ENCODE measurements at regions not wholly inside any gene's neighbourhood (a gene's known extent, or its start where the extent isn't known, plus 50 kb on each side); places are given as distances from the start of the nearest gene placed in this dataset.

DNA sequence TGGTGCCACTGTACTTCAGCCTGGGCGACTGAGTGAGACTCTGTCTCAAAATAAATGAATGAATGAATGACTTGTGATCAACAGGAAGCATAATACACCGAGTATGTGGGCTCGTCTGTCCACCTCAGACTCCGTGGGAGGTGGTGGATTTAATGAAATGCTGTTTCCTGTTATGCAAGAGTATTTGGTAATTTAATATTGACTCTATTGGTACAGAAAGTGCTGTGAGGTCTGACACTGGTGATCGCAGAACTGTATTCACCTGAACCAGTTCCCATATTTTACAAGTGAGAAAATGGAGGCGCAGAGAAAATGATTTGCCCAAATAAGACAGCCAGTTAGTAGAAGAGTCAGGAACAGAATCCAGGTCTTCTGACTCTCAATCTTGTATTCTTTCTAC lies 423.3 kb downstream of the RAPGEF2 start:
- TF ChIP-seq, protein P1, sequence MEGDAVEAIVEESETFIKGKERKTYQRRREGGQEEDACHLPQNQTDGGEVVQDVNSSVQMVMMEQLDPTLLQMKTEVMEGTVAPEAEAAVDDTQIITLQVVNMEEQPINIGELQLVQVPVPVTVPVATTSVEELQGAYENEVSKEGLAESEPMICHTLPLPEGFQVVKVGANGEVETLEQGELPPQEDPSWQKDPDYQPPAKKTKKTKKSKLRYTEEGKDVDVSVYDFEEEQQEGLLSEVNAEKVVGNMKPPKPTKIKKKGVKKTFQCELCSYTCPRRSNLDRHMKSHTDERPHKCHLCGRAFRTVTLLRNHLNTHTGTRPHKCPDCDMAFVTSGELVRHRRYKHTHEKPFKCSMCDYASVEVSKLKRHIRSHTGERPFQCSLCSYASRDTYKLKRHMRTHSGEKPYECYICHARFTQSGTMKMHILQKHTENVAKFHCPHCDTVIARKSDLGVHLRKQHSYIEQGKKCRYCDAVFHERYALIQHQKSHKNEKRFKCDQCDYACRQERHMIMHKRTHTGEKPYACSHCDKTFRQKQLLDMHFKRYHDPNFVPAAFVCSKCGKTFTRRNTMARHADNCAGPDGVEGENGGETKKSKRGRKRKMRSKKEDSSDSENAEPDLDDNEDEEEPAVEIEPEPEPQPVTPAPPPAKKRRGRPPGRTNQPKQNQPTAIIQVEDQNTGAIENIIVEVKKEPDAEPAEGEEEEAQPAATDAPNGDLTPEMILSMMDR (IDR thresholded peaks at IDR 0.05), result no peak
- TF ChIP-seq POLR2A (IDR thresholded peaks at IDR 0.05) (no peak), POLR2AphosphoS5 (IDR thresholded peaks at IDR 0.05) (no peak), EP300 (IDR thresholded peaks at IDR 0.05) (no peak)

Measured in gastroesophageal sphincter (tissue), 3 donors.